Ascending aorta (tissue), 2 donors: ENCODE measurements at regions not wholly inside any gene's neighbourhood (a gene's known extent, or its start where the extent isn't known, plus 50 kb on each side); places are given as distances from the start of the nearest gene placed in this dataset.
"Not testable (repeated sequence)": the region's sequence is repeated elsewhere in the genome, so short reads cannot be mapped to it uniquely, and the experiment has no call there.

Experiments
- DNase-seq, 2 donors: peaks; one replicate each; pipeline ENCODE4 v3.0.0-alpha.2; 2019; ENCODE audit warnings: low spot score in 2 of 2
- H3K27ac ChIP-seq, 2 donors: fragments of 200-600 bp; sonication (generic); one replicate each; pipeline ENCODE4 v1.5.1; 2016 to 2017; ENCODE audit warnings: mild to moderate bottlenecking in 1 of 2
- H3K27me3 ChIP-seq: fragments of 200-600 bp; sonication (generic); one replicate; pipeline ENCODE4 v1.5.1; 2017
- H3K36me3 ChIP-seq, 2 donors: fragments of 200-600 bp; sonication (generic); one replicate each; pipeline ENCODE4 v1.5.1; 2016
- H3K4me1 ChIP-seq, 2 donors: fragments of 200-600 bp; sonication (generic); one replicate each; pipeline ENCODE4 v1.5.1; 2016 to 2017; ENCODE audit warnings: mild to moderate bottlenecking in 1 of 2
- H3K4me3 ChIP-seq, 2 donors: fragments of 200-600 bp; sonication (generic); one replicate each; pipeline ENCODE4 v1.5.1; 2016 to 2017; ENCODE audit warnings: mild to moderate bottlenecking in 1 of 2
- H3K9me3 ChIP-seq, 2 donors: fragments of 200-600 bp; sonication (generic); one replicate each; pipeline ENCODE4 v1.5.1; 2016
- intact Hi-C: fragments of 100-400 bp; cut with DNase I; formaldehyde crosslinking; loops from one replicate; pipeline ENCODE4 v1.15.1; 2023

DNA sequence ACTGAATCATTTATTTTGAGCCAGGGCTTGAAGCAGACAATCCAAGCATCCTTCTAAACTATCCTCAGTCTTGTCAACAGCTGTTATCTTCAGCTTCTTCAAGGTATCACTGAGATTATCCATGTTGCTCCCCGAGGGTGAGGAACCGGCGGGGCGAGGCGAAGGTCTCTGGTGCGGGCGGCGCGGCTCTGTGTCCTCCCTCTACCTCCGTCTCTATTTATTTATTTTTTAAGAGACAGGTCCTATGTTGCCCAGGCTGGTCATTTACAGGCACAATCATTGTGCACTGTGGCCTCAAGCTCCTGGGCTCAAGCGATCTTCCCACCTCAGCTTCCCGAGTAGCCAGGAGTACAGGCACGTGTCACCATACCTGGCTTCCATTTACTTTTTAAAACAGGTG is 130.0 kb downstream of the SRGAP2 start:
- intact Hi-C loops, H3K27me3 ChIP-seq, DNase-seq, H3K27ac ChIP-seq, H3K36me3 ChIP-seq, H3K4me1 ChIP-seq, H3K4me3 ChIP-seq, H3K9me3 ChIP-seq: not testable (repeated sequence)

DNA sequence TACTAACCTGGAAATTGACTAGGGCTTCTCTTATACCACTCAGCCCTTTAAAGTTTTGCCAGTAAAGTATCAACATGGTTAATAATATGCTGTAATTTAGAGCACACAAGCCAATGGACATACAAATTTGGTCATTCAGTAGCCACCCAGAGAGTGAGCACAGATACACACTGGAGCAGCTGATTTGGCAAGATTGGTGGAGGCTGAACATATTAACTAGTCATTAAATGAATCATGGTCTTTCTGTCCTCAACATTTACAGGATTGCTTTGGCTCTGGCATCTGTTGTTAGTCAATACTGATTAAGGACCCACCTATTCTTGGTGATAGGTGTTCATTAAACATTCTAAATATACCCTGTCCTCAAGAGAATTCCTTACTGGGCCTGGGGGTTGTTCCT is 130.6 kb downstream of the SRGAP2 start:
- H3K4me3 ChIP-seq, H3K27ac ChIP-seq, H3K36me3 ChIP-seq, H3K9me3 ChIP-seq, H3K4me1 ChIP-seq, DNase-seq, intact Hi-C loops, H3K27me3 ChIP-seq: not testable (repeated sequence)

DNA sequence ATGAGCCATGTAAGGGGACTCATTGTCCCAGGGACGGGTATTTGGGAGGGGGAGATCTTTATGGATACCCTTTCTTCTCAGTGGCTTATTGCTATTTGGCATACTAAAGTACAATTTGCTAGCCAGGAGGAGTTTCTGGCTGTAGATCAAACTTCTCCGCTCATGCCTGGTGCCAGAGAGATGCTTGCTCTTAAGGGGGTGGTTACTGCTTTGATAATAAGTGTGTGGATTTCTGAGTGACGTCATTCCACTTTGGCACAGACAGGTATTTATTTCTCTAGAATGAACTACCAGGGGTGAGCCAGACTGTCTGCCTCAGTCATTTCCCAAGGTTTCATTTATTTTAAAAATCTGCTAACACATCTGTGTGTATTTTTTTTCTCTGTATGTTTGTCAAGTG is 131.1 kb downstream of the SRGAP2 start:
- DNase-seq, H3K27me3 ChIP-seq, H3K27ac ChIP-seq, H3K4me3 ChIP-seq, H3K4me1 ChIP-seq, H3K36me3 ChIP-seq, intact Hi-C loops, H3K9me3 ChIP-seq: not testable (repeated sequence)

DNA sequence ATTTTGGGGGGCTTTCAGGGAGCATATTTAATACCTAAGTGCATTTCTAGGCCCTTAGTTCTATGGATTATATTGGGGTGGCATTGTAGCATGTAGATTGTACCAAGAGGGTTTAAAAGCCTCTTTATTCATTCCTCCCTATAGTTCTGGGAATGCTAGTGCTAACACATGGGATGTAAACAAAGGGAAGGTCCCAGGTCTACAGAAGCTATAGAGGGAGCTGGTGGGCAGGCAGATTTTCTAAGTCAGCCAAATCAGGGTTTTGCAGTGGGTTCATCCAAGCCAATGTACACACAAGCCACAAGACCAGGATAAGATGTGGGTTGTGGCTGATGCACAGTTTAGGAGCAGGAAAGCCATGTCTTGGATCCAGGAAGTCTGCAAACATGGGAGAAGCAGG is 131.8 kb downstream of the SRGAP2 start:
- H3K4me1 ChIP-seq, H3K4me3 ChIP-seq, H3K9me3 ChIP-seq, DNase-seq, H3K27ac ChIP-seq, intact Hi-C loops, H3K27me3 ChIP-seq, H3K36me3 ChIP-seq: not testable (repeated sequence)

DNA sequence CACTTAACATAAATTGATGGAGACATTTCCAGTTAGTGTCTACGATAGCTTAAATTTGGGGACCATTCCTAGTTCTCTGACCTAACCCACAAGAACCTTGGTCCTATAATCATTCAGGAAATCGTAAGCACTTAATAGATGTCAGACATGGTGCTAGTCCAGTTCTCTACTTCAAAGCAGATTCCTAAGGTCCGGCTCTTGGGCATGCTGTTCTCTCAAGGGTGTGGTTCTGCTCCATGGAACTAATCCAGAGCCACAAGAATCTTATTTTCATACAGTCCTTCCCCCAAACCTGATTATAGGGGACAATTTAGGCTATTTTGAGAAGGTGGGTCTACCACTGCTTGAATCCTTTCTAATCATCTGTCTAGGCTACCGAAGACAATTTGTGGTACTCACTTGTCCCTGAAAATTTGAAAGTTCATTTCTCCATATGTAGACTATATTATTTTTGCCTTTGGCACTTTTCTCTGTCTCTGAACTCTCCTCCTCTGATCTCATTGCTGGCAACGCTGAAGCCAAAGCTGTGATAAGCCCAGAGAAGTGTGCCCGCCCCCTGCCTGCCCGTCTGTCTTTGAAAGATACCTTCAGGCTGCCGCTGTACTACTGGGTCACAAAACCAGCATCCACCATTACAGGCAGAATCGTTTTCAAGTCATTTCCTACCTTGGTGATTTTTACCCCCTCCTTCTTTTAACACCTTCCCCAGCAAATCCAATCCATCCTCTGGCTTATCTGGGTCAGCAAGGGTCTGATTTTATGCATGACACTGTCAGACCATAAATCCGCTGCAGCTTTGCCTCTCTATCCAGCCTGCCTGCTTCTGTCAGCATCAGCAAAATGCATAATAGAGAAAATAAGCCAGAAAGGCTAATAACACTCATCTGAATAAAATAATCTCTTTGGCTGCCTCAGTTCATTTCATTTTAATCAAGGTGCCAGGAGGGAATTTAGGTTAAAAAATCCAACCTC is 132.8 kb downstream of the SRGAP2 start:
- intact Hi-C loops, H3K36me3 ChIP-seq, H3K9me3 ChIP-seq, H3K27ac ChIP-seq, H3K4me3 ChIP-seq, DNase-seq, H3K27me3 ChIP-seq, H3K4me1 ChIP-seq: not testable (repeated sequence)

DNA sequence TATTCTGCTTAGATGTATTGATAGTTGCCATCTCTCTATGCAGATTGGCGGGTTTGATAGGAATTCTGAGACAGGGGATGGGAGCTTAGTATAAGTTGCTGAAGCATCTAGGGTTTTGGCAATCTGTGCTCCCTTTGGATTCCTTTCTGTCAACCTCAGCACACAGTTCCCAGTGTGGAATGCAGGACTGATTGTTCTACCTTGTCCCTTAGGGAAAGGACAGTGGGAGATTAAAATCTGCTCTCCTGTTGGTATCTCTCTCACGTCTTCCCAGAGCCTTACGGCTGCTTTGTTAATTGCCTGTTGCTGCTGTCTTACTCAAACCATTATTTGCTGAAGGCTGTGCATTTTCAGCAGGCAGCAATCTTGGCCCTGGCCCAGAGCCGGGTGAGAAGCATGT is 133.3 kb upstream of the IKBKE start:
- H3K4me1 ChIP-seq, intact Hi-C loops, H3K4me3 ChIP-seq, H3K27ac ChIP-seq, DNase-seq, H3K9me3 ChIP-seq, H3K36me3 ChIP-seq, H3K27me3 ChIP-seq: not testable (repeated sequence)

DNA sequence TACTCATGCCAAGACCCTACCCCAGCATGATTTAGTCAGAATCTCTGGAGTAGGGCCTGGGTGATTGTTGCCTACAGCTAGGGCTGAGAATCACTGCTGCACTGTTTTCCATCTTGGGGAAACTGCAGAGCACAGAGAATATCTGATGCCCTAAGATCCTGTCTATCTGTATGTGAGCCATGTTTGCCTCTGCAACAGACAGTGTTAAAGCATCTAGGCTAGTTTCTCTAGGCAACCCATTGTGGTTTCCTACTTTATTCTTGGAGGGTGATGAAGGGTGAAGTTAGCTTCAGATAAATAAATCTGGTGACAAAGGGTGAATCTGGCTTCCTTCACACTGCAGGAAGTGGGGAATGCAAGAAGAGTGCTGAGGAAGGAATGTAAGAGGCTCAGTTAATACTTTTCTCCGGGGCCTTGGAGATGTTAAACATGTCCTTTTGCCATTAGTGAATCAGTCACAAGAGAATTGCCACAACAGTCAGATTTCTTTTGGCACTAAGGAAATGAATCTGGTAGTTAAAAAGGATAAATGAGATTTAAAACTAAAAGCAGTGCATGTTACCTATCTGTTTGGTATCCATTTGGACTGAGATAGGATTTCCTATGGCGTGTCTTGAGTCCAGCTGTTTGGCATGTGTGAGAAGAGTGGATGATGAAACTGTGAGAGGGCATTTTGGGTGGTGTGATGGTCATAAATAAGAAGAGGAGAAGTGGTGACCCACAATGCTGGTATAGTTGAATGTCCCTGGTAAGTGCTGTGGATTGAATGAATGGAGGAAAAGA is 119.6 kb upstream of the IKBKE start:
- H3K27ac ChIP-seq, intact Hi-C loops, H3K4me3 ChIP-seq, H3K27me3 ChIP-seq, H3K9me3 ChIP-seq, H3K36me3 ChIP-seq, H3K4me1 ChIP-seq, DNase-seq: not testable (repeated sequence)

DNA sequence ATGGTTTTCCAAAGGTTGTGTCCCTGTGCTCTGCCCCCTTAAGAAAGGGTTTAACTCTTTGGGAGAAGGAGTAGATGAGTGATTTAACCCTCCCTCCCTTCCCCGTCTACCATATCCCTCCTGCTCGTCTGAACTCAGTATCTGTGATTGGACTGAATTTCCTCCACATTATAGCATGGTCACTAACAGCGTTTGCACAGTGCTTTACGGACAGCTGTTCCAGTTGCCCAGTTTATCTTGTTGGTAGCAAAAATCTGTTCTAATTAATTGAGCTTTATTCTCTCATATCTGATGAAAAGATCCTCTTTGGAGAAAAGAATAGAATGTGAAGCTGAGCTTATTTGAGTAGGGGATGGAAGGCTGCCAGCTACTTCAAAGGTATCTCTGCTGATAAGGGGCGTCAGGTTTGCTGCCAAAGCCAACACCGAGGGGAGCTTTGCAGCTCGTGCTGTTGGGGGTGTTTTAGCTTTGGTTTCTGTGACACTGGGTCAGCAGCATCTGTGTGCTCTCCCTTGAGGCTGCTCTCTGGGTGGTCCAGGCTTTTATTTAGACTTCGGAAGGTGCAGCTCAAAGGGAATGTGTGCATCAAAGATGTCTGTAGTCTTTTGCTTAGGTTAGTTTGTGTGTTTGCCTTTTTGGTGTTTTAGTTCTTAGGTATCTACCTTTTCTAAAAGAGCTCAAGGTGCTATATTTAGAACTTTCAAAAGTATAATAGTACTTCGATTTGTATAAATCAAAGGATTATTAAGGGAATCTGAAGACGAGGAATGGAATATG is 118.8 kb upstream of the IKBKE start:
- H3K4me1 ChIP-seq, H3K27me3 ChIP-seq, H3K27ac ChIP-seq, H3K36me3 ChIP-seq, intact Hi-C loops, H3K9me3 ChIP-seq, DNase-seq, H3K4me3 ChIP-seq: not testable (repeated sequence)

DNA sequence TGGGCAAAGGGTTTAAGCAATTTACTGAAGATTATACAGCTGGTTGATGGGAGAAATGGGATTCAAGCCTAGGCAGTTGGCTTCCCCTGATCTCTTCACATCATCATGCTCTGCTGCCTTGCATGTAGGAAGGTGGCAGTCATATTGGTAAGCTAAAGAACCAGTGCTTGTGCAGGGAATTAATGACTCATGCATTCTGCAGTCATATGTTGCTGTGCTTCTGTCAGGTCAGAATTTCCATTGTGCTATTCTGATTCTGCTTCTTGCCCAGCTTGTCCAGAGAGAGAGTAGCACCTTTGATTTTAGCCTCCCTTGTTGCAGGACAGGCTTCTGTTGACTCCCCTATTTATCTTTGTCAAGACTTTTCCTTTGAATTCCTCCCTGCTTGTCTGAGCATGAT is 114.0 kb upstream of the IKBKE start:
- DNase-seq, intact Hi-C loops, H3K36me3 ChIP-seq, H3K9me3 ChIP-seq, H3K4me3 ChIP-seq, H3K27ac ChIP-seq, H3K27me3 ChIP-seq, H3K4me1 ChIP-seq: not testable (repeated sequence)

DNA sequence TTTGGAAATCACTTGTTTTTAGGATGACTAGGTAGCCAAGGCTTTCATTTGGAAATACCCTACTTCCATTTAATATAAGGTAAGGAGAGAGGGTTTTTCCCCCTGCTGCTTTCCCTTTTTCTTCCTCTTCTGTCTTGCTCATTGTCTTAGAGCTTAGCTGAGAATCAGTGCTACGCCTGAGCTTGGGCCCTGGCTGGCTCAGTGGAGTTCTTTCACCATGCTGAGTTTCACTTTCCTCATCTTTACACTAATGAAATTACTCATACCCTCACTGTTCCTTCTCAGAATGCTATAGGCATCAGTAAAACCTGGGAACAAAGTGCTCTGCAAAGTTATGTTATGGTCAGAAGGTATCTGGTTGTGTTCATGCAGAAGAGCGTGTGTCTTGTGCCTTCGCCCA is 112.3 kb upstream of the IKBKE start:
- H3K9me3 ChIP-seq, H3K4me3 ChIP-seq, intact Hi-C loops, H3K27ac ChIP-seq, H3K27me3 ChIP-seq, DNase-seq, H3K4me1 ChIP-seq, H3K36me3 ChIP-seq: not testable (repeated sequence)

DNA sequence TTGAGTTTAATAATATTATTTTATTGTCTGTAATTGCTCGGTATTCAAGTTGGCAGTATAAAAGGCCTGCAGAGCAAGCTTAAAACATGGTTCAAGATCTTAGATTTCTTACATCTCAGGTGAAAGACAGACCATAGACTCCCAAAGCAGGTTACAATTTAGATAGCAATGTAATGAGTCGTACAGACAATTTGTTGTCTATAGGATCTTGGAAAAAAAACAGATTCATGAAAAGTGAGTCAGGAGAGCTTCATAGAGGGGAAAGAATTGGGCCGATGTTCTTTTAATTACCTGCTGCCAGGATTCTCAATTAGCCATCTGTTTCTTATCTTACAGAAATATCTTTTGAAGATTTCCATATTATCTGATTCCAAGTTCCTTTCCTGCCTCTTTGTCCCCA is 111.5 kb upstream of the IKBKE start:
- intact Hi-C loops, H3K27ac ChIP-seq, H3K4me3 ChIP-seq, H3K4me1 ChIP-seq, DNase-seq, H3K9me3 ChIP-seq, H3K36me3 ChIP-seq, H3K27me3 ChIP-seq: not testable (repeated sequence)

DNA sequence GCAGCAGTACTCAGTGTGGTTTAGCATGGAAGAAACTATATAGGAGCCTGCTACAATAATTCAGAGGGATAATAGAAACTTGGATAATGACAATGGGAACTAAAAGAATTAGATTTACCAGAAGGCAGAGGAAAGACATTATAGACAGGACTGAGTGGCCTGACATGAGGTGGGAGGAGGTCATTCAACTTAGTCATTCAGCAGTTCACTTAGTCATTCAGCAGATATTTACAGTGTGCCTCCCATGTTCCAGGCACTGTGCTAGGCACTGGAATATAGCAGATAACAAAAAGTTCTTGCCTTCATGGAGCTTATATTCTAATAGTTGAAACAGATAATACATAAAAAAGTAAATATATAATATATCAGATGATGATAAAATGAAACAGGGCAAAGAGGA is 110.9 kb upstream of the IKBKE start:
- H3K4me3 ChIP-seq, H3K27me3 ChIP-seq, DNase-seq, H3K27ac ChIP-seq, intact Hi-C loops, H3K4me1 ChIP-seq, H3K36me3 ChIP-seq, H3K9me3 ChIP-seq: not testable (repeated sequence)

DNA sequence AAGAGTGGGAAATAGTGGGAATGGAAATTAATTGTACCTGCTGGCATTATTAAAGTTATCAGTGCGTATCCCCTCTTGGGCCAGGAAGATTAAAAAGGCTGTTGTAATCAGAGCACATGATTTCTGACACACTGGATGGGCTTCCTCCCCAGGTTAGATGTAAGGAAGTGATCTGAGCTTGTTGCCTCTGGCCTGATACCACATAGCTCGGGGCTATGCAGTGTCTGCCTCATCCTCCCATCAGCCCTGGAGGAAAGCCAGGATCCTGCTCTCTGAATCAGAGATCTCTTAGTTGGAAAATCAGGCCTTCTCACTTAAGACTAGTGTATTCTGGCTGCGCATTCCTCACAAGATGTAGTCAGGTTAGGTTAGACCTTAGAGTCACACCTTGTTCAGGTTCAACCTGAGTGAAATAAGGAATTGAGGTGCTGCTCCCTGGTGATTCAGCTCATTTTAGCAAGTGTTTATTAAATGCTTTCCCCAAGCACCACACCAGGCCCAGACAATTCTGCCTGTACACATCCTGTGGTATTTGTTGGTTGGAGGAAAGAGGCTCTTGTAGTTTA is 108.2 kb upstream of the IKBKE start:
- intact Hi-C loops: not testable (repeated sequence)

More for the DNA sequence above, 108.2 kb upstream of the IKBKE start:
- not testable (repeated sequence) for H3K27ac ChIP-seq, H3K27me3 ChIP-seq, H3K36me3 ChIP-seq, H3K4me3 ChIP-seq, DNase-seq, H3K4me1 ChIP-seq, H3K9me3 ChIP-seq
